HG03378 (cell line): ENCODE measurements at regions not wholly inside any gene's neighbourhood (a gene's known extent, or its start where the extent isn't known, plus 50 kb on each side); places are given as distances from the start of the nearest gene placed in this dataset.
"Not testable (repeated sequence)": the region's sequence is repeated elsewhere in the genome, so short reads cannot be mapped to it uniquely, and the experiment has no call there.

Source experiments
- ATAC-seq: cut with Tn5 transposase; IDR thresholded peaks from one replicate; pipeline ENCODE4 v1.9.1; 2021; ENCODE audit warnings: mild to moderate bottlenecking, moderate library complexity; ENCODE audit not compliant: unreplicated experiment

DNA sequence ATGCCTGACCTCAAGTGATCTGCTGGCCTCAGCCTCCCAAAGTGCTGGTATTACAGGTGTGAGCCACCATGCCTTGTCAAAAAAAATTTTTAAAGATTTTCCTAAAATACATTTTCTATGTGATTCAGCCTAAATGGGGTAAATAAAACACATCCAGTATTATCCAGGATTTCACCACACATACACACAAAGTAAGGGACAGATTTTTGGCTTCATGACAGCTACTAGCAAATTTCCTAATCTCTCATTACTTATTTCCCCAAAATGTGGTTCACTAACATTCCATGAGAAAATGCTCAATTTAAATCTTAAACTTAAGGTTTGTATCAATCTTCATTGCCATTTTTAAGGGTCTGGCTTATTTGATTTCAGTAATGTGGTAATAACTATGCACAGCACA, 348.5 kb upstream of the INTU start:
- no peak for ATAC-seq

DNA sequence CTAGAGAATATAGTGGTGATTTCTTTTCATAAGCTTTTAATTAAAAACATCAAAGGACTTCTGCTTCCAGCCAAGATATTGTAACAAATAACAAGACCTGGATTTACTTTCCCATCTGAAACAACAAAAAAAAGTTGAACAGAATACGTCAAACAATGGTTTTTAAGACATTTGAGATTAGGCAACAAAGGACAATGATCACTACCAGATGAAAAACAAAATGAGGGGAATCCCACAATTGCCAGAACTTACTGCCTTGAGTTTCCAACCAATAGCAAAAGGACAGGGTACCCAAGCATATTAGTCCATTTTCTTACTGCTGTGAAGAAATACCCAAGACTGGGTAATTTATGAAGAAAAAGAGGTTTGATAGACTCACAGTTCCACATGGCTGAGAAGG, 341.4 kb upstream of the INTU start:
- ATAC-seq, result no peak

DNA sequence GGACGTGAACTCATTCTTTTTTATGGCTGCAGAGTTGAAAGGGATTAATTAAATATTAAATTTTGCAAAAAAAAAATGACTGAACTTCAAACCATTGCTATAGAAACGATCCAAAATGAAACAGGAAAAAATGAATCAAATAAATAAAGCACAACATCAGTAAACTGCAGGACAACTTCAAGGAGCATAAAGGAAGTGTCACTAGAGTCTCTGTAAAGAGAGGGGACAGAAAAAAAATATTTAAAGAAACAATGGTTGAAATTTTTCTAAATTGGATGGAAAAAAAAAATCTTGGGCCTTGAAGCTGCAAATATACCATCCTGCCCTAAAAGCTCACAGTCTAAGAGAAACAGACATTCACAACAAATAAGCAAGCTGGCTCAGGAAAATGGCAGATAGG, 339.3 kb upstream of the INTU start:
- ATAC-seq, result no peak

DNA sequence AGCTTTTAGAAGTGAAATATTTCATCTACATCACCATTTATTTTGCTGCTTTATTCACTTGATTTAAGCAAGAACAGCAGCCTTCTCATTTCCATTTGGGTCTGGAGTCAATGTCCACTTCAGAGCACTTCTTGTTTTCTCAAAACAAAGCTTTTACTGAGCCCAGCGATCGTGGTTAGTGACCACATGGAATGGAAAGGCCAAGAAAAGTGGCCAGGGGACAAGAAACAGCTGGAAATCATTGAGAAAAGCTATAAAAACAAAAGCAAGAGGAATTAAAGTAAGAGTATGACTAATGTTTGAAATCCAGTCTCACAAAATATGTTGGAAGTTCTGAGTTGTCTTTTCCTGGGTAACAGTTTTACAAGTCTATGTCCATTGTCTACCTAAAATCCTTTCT, 328.4 kb upstream of the INTU start:
- ATAC-seq, result no peak

DNA sequence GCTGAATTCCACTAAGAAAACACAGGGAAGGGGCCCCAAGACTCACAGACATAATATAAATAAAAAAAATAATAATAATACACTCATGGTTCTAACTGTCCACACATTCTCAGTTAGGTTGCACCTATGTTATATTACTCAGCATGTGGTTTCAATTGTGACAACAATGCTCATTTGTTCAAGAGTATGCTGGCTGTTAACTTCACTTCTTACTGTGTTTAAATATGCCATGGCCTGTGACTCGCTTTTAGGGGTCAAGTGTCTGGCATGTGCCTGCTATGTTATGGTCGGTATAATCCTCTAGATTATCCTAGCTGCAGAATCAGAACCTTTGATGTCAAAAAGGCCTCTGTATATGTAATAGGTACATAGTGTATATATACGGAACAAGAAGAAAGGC, 324.8 kb upstream of the INTU start:
- no peak for ATAC-seq

DNA sequence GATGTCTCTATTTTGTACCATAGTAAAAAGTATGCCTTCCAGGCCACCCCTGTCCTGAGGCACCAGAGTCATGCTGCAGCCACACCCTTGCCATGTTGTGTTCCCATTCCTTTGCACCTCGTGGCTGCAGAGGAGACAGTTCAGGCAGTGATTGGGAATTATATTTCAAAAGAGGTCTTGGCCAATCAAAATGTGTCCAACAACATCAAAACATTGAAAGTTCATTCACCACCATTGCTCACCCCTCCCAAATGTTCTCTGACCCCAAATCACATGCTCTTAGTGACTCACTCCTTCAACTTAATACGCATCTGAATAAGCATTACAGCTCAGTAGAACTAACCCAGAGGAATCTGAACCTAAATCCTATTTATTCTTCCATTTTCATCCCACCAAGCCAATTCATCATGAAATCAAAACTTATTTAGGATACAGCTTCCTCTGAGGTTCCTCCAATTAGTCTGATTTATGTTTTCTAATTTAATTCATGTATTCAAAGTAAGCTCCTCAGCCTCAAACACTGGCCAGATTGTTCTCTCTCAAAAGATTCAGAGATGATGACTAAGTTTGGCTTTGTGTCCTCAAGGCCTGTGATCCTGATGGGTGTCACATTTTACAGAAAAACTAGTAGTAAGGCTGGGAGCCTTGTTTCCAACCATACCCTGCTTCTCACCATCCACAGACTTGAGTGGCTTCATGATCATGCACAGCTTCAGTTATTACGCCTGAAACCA, 323.2 kb upstream of the INTU start:
- ATAC-seq, result no peak

DNA sequence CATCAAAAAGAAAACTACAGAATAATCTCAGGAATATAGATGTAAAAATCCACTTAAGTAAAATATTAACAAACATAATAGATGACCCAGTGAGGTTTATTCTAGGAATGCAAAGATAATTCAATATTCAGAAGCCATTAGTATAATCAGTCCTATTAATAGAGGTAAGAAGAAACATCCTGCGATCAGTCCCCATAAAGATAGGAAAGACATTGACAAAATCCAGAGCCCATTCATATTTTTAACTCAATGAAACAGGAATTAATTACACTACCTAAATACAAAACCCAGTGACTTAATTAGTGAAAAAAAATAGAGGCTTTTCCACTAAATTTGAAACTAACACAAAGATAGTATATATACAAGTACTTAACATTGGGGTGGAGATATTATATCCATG, 321.4 kb upstream of the INTU start:
- no peak for ATAC-seq

DNA sequence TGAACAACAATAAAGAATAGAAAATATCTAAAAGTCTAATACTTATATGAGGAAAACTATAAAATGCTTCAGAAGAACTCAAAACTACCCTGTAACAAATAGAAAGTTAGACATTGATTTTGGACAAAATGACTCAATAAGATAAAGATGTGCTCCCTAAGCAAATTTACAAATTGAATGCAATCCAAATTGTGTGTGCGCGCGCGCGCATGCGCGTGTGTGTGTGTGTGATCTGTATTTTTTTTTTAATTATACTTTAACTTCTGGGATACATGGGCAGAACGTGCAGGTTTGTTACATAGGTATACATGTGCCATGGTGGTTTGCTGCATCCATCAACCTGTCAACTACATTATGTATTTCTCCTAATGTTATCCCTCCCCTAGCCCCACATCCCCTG, 320.8 kb upstream of the INTU start:
- ATAC-seq, result no peak

DNA sequence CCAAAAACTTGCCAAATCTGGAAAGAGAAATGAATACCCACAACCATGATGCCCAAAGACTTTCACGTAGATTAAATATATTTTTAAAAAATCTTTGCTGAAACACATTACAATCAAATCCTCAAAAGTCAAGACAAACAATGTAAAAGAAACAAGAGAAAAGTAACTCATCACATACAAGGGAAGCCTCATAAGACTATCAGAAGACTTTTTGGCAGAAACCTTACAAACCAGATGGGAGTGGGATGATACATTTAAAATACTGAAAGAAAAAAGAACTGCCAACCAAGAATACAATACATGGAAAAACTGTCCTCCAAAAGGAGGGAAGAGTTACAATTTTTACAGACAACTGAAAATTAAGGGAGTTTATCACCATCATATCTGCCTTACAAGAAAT, 319.0 kb upstream of the INTU start:
- no peak for ATAC-seq

DNA sequence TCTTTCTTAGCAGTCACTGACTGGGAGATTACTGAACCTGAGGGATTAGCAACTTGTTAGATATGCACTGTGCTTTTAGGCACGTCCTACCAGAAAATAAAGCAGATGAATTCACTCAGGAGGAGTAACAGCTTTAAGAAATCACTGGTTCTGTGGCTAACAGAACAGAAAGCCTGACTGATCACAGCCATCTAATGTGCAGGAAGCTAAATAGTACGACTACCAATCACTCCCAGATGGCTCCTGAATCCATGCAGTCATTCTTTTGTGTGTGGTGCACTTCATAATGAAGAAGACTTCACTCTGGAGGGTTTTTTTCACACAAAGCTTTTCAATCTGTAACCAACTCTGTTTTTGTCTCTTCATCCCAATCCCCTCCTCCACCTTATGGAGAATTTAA, 305.3 kb upstream of the INTU start:
- no peak for ATAC-seq

DNA sequence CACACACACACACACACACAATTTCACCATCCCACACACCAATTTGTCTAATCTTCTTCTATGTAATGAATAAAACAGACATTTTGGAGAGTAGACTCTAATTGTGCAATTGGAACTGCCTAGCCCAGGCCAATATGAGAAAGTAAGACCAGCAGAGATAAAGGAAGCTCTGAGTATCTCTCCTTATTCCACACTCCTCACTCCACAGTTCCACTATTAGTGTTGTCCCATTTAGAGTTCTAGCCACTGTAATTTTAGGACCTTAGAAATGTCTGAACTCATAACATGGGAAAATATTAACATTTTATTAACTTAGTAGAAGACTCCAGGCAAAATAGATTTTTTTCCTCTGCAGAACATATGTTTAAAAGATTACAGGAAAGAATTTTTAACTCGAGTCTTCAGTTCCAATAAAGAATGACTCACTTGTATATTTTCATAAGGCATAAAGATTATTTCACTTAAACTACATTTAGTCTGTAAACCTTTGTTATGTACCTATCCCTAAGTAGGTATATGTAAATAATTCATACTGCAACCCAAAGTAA, 297.6 kb upstream of the INTU start:
- no peak for ATAC-seq

DNA sequence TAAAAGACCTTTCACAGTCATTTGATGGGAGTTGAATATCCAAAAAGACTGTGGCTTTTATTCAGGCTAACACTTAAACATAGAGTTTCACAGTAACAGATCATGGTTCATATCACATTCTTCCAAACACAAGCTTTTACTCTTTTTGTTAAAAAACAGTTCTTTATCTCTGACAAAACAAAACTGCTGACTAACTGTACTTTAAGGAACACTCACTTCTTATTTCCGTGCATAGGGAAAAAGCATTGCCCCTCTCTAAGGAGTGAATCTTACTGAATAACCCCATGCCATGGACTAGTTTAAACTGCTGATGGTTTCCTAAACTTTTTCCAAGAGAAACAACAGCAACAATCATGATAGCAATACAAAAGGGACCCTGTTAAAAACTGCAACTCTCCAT, 297.0 kb upstream of the INTU start:
- no peak for ATAC-seq

DNA sequence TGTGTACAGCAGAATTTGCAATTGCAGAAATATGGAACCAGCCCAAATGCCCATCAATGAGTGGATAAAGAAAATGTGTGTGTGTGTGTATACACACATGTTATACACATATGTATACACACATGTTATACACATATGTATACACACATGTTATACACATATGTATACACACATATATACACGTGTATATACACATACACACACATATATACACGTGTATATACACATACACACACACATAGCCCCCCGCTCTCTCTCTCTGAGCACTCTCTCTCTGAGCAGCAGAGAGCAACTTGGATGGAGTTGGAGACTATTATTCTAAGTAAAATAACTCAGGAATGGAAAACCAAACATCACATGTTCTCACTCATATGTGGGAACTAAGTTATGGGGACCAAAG, 289.6 kb upstream of the INTU start:
- ATAC-seq, result not testable (repeated sequence)

DNA sequence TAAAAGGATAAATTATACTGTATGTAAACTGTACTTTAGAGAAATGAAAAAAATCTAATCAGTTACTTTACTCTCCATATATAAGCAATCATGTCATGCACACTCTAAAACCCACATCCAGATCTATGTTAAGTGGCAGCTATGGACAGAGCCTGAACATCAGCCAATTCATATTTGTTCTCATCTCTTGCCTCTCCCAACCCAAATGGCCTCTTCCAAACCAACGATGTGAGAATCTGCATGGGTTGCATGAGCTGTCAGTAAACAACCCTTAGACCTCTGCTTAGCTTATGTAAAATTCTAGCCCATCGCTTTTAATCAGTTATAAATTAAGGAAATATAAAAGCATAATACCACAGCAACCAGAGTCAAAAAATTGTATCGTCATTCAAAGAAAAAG, 288.7 kb upstream of the INTU start:
- no peak for ATAC-seq

DNA sequence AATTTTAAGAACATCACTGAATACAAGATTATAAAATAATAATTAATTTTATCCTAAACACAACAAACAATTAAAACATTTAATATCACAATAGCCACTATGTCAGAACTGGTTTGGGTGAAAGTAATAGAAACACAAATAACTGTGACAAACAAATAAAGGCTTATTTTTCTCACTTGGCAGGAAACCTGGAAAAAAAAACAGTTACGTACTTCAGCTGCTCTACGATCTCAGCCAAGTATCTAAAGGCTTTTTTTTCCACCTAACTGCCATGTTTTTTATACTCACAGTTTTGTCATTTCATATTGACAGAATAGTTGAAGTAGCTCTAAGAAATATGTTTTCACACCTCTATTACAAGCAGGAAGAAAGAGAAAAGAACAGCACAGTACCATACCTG, 284.8 kb upstream of the INTU start:
- no peak for ATAC-seq

DNA sequence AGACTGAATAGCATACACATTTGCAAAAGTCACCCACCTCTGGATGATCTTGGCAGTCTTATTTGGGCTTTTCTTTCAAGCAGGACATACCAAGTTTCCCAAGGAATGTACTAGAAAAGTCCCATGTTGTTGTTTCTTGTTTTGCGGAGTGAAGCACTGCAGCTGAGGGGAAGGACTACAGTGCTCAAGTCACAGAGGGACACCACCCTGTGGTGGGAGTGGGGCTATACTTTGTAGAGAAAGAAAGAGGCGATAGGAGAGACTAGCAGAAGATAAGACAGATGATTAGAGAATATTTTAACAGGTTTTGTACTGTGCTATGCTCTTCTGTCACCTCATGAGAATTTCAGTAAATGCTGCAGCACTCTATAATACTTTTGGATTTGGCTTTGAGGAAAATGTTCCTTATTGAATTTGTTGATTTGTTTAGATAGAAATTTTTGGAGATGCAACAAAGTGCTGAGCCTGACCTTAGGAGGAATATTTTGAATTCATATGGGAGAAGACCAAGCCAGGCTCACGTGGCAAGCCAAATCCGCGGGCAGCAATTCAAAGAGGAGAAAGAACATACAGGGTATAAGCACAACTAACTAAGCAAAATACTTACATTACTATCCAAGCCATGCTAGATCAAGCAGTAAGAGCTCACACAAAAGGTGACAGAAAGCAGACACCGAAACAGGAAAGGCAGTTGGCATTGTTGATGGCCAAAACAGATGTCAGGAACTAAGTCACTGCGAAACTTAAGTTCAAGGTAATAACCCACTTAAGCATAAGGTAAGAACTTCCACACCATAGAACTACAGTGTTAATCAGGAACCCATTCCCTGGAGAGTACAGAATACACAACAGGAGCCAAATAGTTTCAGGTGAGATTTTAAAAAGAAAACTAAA, 280.3 kb upstream of the INTU start:
- ATAC-seq, result no peak

DNA sequence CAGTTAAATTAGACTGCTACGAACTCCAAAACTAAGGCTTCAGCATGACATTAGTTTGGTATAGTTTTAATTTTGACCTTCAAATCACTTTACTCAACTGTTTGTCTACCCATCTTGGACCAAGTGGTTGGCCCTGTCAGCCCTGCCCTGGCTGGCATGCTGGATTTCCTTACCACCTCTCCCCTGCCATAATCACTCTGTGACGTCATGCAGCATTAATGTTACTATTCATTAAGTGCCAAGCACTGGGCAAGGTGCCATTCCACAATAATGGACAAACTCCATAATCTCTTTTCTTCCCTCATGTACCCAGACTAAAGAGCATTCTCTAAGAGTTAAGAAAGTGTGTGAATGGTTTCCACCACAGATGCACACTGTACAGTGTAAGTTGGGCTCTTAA, 277.0 kb upstream of the INTU start:
- ATAC-seq, result no peak

DNA sequence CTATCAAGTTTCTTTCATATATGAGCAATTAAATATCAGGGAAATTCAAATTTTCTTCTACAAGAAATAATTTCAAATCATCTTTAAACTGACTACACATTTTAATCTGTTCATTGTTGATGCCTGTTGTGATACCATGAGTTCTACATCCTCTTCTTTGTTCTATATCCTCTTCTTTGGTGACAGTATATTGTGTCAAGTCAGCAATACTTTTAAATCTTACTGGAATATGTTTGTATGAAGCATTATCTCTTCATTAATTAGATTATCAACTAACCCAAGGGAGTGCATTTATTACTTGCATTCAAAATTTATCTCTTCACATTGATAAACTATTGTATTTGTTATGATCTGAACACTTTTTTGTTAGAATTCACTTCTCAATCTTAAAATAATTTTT, 275.0 kb upstream of the INTU start:
- no peak for ATAC-seq

DNA sequence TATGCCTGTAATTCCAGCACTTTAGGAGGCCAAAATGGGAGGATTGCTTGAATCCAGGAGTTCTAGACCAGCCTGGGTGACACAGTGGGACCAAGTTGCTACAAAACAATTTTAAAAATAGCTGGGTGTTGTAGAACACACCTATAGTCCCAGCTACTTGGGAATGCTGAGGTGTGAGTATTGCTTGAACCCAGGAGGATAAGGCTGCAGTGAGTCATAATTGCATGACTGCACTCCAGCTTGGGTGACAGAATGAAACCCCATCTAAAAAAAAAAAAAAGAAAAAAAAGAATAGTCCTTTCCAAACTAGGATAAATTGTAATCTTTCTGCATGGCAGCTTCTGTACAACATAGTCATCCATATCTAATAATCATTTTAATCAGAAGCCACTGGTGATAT, 270.1 kb upstream of the INTU start:
- ATAC-seq, result no peak

DNA sequence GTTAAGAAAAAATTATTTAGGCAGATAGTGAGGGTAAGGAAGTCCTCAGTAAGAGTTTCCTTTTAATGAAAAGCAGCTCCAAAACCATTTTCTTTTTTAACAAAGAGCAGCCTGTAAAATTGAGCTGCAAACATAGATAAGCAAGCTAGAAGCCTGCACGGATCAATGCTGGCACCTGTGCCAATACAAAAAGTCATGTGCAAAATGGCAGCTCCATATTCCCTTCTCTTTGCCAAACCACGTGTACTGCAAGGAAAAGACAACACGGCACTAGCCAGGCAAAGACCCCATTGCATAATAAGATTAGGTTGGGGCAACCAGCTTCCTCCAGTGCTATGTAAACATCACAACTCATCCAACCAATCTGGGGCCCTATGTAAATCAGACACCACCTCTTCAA, 268.4 kb upstream of the INTU start:
- no peak for ATAC-seq

DNA sequence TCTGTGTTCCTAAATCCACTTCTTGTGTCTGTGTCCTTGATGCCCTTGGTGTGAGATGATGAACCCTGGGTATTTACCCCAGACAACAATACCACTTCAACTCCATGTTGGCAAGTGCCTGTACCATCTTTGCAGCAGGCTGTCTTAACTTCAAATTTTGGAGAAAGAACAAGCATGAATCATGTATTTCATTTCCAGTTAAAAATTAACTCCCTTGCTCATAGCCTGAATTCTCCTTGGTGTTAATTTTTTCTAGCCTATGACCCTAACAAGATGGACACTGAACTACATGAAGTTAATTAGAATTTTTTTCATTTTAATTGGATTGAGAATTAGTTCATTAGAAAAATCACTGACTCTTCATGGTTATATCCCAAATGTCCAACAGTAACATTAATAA, 267.8 kb upstream of the INTU start:
- ATAC-seq, result no peak

DNA sequence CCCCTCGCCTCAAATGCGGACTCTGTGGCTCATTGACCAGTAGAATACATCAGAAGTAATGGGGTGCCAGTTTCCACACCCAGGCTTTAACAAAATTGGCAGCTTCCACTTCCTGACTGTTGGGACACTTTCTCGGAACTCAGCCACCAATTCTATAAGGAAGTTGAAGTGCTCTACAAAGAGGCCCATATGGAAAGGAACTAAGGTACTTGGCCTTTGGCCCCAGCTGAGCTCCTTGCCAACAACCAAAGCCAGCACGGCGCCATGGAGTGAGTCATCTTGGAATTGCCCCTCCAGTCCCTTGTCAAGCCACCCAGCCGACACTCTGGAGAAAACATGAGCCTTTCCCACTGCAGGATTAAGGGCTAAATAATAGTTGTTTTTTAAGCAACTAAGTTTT, 262.2 kb upstream of the INTU start:
- ATAC-seq, result no peak
